SU-DHL-6 (cell line): ENCODE measurements at regions not wholly inside any gene's neighbourhood (a gene's known extent, or its start where the extent isn't known, plus 50 kb on each side); places are given as distances from the start of the nearest gene placed in this dataset.

ENCODE experiments used
- H2AFZ ChIP-seq: fragments of 200-600 bp; sonication (generic); 2 replicates; pipeline ENCODE4 v1.6.1; 2014; ENCODE audit warnings: low read depth, mild to moderate bottlenecking, moderate library complexity, mixed read lengths, antibody characterized with exemption, low read length; ENCODE audit not compliant: severe bottlenecking
- H3F3A ChIP-seq: fragments of 200-600 bp; shearing (Covaris generic); 2 replicates; pipeline ENCODE4 v1.6.0; 2016; ENCODE audit warnings: antibody characterized with exemption, mild to moderate bottlenecking; ENCODE audit not compliant: insufficient read depth
- H3K27ac ChIP-seq: fragments of 200-600 bp; sonication (generic); 2 replicates; pipeline ENCODE4 v1.5.1; 2016; ENCODE audit warnings: low read depth, mild to moderate bottlenecking, low read length, moderate library complexity, mixed read lengths
- H3K27me3 ChIP-seq: fragments of 200-600 bp; sonication (generic), shearing (Covaris generic); 2 replicates; pipeline ENCODE4 v1.6.0; 2014; ENCODE audit warnings: mild to moderate bottlenecking, low read length
- H3K36me3 ChIP-seq: fragments of 200-600 bp; sonication (generic); 2 replicates; pipeline ENCODE4 v1.6.1; 2014; ENCODE audit warnings: mild to moderate bottlenecking, low read length, mixed read lengths
- H3K4me2 ChIP-seq: fragments of 300-600, 200-600 bp; shearing (Covaris generic), sonication (generic); 2 replicates; pipeline ENCODE4 v1.6.0; 2014; ENCODE audit warnings: low read length, low read depth, mild to moderate bottlenecking; ENCODE audit not compliant: poor library complexity, severe bottlenecking
- H3K4me3 ChIP-seq: fragments of 200-600 bp; sonication (generic); 2 replicates; pipeline ENCODE4 v1.5.1; 2014; ENCODE audit warnings: antibody characterized with exemption, low read length, mild to moderate bottlenecking, mixed read lengths; ENCODE audit not compliant: insufficient read depth, poor library complexity, severe bottlenecking
- H3K79me2 ChIP-seq: fragments of 200-600 bp; sonication (generic); 2 replicates; pipeline ENCODE4 v1.6.1; 2014; ENCODE audit warnings: mild to moderate bottlenecking, low read length, moderate library complexity; ENCODE audit not compliant: insufficient read depth
- H3K9ac ChIP-seq: fragments of 200-600 bp; sonication (generic); 2 replicates; pipeline ENCODE4 v1.7.0; 2014; ENCODE audit warnings: mild to moderate bottlenecking, low read length
- H3K9me2 ChIP-seq: fragments of 200-600 bp; sonication (generic); replicated peaks from 2 replicates; pipeline ENCODE4 v1.6.1; 2014; ENCODE audit warnings: low read length; ENCODE audit not compliant: insufficient read depth
- H3K9me3 ChIP-seq: fragments of 200-600 bp; sonication (generic); 2 replicates; pipeline ENCODE4 v1.6.1; 2014; ENCODE audit warnings: low read length, mixed read lengths; ENCODE audit not compliant: insufficient read depth
- H4K20me1 ChIP-seq: fragments of 200-600 bp; sonication (generic); 2 replicates; pipeline ENCODE4 v1.6.1; 2014; ENCODE audit warnings: low read depth, mild to moderate bottlenecking, antibody characterized with exemption, low read length, moderate library complexity, mixed read lengths
- CTCF ChIP-seq: fragments of 200-600 bp; sonication (generic); IDR thresholded peaks from one replicate; pipeline ENCODE4 v1.5.1; 2017; ENCODE audit warnings: antibody characterized with exemption, mild to moderate bottlenecking, low read length, moderate library complexity; ENCODE audit not compliant: insufficient read depth, poor library complexity, severe bottlenecking
- EZH2phosphoT487 ChIP-seq: fragments of 200-600 bp; sonication (generic), shearing (Covaris generic); conservative IDR thresholded peaks from 2 replicates; pipeline ENCODE4 v1.6.1; 2018; ENCODE audit warnings: mild to moderate bottlenecking, antibody characterized with exemption, low read length, moderate library complexity, mixed read lengths

GRCh38 chr16:88314991-88315542, 67.7 kb upstream of the ZNF469 start:
- no peaks in the 10 kb centered on the region for H3K27me3 ChIP-seq
- H3K9ac ChIP-seq, result no peak overlapping the region
- no peaks in the 10 kb centered on the region for H3K79me2 ChIP-seq
- H3K36me3 ChIP-seq, result no peaks in the 10 kb centered on the region
- no peak overlapping the region for H2AFZ ChIP-seq
- no peak overlapping the region for H3K27ac ChIP-seq
- no peaks in the 10 kb centered on the region for H3F3A ChIP-seq
- TF ChIP-seq EZH2phosphoT487 (no peak), CTCF (no peak)
- no peaks in the 10 kb centered on the region for H4K20me1 ChIP-seq
- H3K4me2 ChIP-seq, result no peak overlapping the region
- H3K4me3 ChIP-seq, result no peak overlapping the region
- H3K9me3 ChIP-seq, result peaks cover 5% of the 10 kb centered on the region; the same call in 1 of the 2 replicates
- no peaks in the 10 kb centered on the region for H3K9me2 ChIP-seq

GRCh38 chr16:88315543-88316105, 67.1 kb upstream of the ZNF469 start:
- Histone ChIP-seq H3K4me2 (no peak overlapping the region), H3K27me3 (no peaks in the 10 kb centered on the region), H3K9me3 (peaks cover 5% of the 10 kb centered on the region; the same call in 1 of the 2 replicates), H3K27ac (no peak overlapping the region), H4K20me1 (no peaks in the 10 kb centered on the region), H3K36me3 (no peaks in the 10 kb centered on the region), H3F3A (no peaks in the 10 kb centered on the region), H3K79me2 (no peaks in the 10 kb centered on the region), H2AFZ (no peak overlapping the region), H3K9me2 (no peaks in the 10 kb centered on the region), H3K9ac (no peak overlapping the region), H3K4me3 (no peak overlapping the region)
- no peak for TF ChIP-seq EZH2phosphoT487
- TF ChIP-seq CTCF, result no peak

GRCh38 chr16:88316151-88316550, 66.6 kb upstream of the ZNF469 start:
- Histone ChIP-seq H2AFZ (no peak overlapping the region), H3K4me2 (no peak overlapping the region), H3K9ac (no peak overlapping the region)

More at GRCh38 chr16:88316151-88316550, 66.6 kb upstream of the ZNF469 start:
- TF ChIP-seq EZH2phosphoT487 (no peak), CTCF (no peak)
- Histone ChIP-seq H3K27ac (no peak overlapping the region), H3F3A (no peaks in the 10 kb centered on the region), H3K9me2 (no peaks in the 10 kb centered on the region), H3K27me3 (no peaks in the 10 kb centered on the region), H3K4me3 (no peak overlapping the region), H3K36me3 (no peaks in the 10 kb centered on the region), H4K20me1 (no peaks in the 10 kb centered on the region), H3K9me3 (peaks cover 5% of the 10 kb centered on the region; the same call in 1 of the 2 replicates), H3K79me2 (no peaks in the 10 kb centered on the region)
